ENCODE measurements at regions not wholly inside any gene's neighbourhood (a gene's known extent, or its start where the extent isn't known, plus 50 kb on each side); places are given as distances from the start of the nearest gene placed in this dataset.

DNA sequence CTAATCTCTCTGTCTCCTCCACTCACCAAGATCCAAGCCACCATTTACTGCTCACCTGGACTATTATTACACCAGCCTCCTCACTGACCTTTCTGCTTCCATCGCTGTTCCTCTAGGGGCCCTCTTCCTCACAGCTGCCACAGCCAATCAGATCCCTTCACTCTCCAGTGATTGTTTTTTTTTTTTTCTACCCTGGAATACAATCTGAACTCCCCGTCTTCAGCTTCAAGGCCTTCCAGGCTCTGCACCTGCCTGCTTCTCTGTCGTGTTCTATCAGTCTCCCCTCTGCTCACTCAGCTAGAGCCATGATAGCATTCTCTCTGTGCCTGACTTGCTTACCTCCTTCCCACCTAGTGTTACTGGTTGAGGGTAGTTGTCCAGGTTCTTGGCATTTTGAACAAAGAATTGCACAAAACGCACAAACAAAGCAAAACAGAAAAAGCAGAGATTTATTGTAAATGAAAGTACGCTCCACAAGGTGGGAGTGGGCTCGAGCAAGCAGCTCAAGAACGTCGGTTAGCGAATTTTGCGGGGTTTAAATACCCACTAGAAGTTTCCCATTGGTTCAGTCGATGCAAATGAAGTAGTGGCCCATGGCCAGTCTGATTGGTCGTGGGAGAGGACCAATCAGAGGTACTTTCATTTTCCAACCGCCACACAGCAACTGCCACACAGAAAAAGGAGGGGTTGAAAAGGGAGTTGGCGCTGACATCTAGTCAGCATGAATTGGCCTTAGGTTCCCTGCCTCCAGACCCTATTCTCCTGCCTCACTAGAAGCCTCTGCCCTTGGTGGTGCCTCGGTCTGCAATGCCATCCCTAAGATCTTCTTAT, 188.9 kb downstream of the TLE3 start:
- TF ChIP-seq, protein P1, sequence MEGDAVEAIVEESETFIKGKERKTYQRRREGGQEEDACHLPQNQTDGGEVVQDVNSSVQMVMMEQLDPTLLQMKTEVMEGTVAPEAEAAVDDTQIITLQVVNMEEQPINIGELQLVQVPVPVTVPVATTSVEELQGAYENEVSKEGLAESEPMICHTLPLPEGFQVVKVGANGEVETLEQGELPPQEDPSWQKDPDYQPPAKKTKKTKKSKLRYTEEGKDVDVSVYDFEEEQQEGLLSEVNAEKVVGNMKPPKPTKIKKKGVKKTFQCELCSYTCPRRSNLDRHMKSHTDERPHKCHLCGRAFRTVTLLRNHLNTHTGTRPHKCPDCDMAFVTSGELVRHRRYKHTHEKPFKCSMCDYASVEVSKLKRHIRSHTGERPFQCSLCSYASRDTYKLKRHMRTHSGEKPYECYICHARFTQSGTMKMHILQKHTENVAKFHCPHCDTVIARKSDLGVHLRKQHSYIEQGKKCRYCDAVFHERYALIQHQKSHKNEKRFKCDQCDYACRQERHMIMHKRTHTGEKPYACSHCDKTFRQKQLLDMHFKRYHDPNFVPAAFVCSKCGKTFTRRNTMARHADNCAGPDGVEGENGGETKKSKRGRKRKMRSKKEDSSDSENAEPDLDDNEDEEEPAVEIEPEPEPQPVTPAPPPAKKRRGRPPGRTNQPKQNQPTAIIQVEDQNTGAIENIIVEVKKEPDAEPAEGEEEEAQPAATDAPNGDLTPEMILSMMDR (IDR thresholded peaks at IDR 0.05), result no peak
- no peak for TF ChIP-seq EP300 (IDR thresholded peaks at IDR 0.05)
- TF ChIP-seq POLR2A (IDR thresholded peaks at IDR 0.05), result no peak
- Histone ChIP-seq H3K4me1 (no peaks in the 10 kb centered on the region), H3K4me3 (no peak overlapping the region), H3K36me3 (no peaks in the 10 kb centered on the region), H3K9me3 (no peaks in the 10 kb centered on the region), H3K27ac (no peak overlapping the region), H3K27me3 (no peaks in the 10 kb centered on the region)
- DNase-seq (ENCODE audit: low spot score in 2 of 2), result no peak
- WGBS, 2 donors, result 84 to 86% methylated on average over 15 of the region's 15 CpGs

DNA sequence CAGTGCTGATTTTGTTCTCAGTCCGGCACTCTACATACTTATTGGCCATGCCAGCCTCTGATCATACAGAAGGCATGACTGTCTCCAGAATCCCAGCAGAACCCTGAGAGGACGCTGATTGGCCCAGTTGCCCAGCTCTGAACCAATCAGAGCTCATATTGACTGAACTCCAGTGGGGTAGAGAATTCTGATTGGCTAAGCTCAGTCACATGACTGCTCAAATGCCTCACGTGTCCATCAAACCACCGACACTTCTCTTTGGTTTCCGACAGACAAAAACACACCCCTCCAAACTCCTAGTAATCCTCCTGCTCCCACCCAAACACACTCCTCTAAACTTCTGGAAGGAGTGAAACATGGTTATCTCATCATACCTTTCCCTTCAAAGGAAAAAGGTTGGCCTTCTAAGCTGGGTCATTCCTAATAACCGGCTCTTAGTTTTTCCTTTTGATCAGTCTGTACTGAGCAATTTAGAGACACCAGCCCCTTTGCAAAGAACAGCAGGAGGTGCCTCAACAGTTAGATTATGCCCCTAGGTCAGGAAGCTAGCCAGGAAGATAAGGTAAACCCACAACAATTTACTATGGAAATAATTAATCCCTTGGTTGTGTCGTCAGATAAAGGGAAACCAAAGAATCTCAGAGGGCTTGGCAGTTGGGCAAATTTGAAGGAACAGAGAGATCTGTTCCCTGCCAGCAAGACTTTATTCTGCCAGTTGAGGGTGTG, 187.8 kb downstream of the TLE3 start:
- DNase-seq (ENCODE audit: low spot score in 2 of 2), result no peak
- no peaks in the 10 kb centered on the region for H3K4me1 ChIP-seq
- no peak for TF ChIP-seq POLR2A (IDR thresholded peaks at IDR 0.05)
- TF ChIP-seq EP300 (IDR thresholded peaks at IDR 0.05), result no peak
- TF ChIP-seq, protein P1 (IDR thresholded peaks at IDR 0.05), result no peak
- no peak overlapping the region for H3K27ac ChIP-seq
- H3K4me3 ChIP-seq, result no peak overlapping the region
- no peaks in the 10 kb centered on the region for H3K9me3 ChIP-seq
- WGBS, 2 donors, result 71 to 78% methylated on average over 7 of the region's 7 CpGs
- no peaks in the 10 kb centered on the region for H3K36me3 ChIP-seq
- H3K27me3 ChIP-seq, result no peaks in the 10 kb centered on the region

DNA sequence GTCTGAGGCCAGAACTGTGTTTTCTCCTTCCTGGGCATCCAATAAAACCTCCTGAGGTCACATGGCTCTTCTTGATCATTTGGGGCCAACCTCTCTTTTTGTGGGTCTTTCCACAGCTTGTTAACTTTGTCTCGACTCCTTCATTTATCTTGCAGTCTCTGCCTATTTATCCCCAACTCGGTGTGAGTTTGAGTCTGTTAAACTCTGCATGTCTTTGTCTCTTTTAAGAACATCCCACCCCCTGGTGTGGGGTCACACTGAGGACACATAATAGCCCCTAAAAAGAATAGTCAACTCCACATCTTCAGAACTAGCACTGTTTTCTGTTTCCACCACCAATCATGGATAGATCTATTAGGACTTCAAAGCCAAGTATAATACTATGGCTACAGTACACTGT, 187.2 kb downstream of the TLE3 start:
- Histone ChIP-seq H3K27me3 (no peaks in the 10 kb centered on the region), H3K36me3 (no peaks in the 10 kb centered on the region), H3K4me1 (no peaks in the 10 kb centered on the region), H3K4me3 (no peak overlapping the region), H3K9me3 (no peaks in the 10 kb centered on the region), H3K27ac (no peak overlapping the region)
- TF ChIP-seq EP300 (IDR thresholded peaks at IDR 0.05), result no peak
- TF ChIP-seq, protein P1 (IDR thresholded peaks at IDR 0.05), result no peak
- no peak for TF ChIP-seq POLR2A (IDR thresholded peaks at IDR 0.05)
- no peak for DNase-seq (ENCODE audit: low spot score in 2 of 2)
- 60 to 61% methylated on average over 2 of the region's 2 CpGs for WGBS, 2 donors

DNA sequence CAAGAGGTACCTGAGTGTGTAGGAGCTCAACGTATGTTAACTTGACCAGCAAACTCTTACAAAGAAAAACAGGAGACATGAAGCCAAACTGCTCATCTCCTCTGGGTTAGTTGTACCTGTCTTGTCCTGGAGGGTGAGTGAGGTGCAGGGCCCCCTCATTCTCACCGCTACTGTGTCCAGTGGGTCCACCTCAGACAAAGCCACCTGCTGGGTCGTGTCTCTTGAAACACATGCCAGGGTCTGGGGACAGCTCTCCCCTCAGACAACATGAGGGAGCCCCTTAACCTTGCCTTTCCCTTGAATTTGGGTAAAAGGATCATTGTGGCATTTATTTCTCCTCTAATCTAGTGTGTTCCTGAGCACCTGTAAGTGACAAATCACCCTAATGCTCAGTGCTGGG, 185.6 kb downstream of the TLE3 start:
- Histone ChIP-seq H3K4me1 (no peaks in the 10 kb centered on the region), H3K27me3 (no peaks in the 10 kb centered on the region), H3K36me3 (no peaks in the 10 kb centered on the region), H3K4me3 (no peak overlapping the region), H3K9me3 (no peaks in the 10 kb centered on the region), H3K27ac (no peak overlapping the region)
- no peak for DNase-seq (ENCODE audit: low spot score in 2 of 2)
- 86 to 91% methylated on average over 3 of the region's 3 CpGs for WGBS, 2 donors
- TF ChIP-seq EP300 (IDR thresholded peaks at IDR 0.05) (no peak), POLR2A (IDR thresholded peaks at IDR 0.05) (no peak)
- TF ChIP-seq, protein P1 (IDR thresholded peaks at IDR 0.05), result no peak

DNA sequence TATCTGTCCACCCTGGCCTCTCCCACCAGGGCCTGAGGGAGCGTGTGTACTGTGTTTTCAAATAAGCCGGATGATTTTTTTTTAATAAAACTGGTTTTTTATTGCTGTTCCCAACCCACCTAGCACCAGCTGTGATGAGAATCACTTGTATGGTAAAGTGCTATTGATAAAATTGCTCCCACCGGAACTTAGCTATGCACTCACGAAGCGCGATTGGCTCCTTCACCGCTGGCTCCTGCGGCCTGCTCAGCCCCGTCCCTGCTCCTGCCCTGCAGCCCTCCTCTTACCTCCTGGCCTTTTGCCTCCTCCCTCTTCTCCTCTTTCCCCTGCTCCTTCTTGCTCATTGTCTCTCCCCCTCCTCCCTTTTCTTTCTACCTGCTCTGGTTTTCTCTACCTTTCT, 183.7 kb downstream of the TLE3 start:
- DNase-seq (ENCODE audit: low spot score in 2 of 2), result no peak
- H3K36me3 ChIP-seq, result no peaks in the 10 kb centered on the region
- WGBS, 2 donors, result 68 to 72% methylated on average over 9 of the region's 9 CpGs
- H3K4me1 ChIP-seq, result no peaks in the 10 kb centered on the region
- TF ChIP-seq EP300 (IDR thresholded peaks at IDR 0.05), result no peak
- TF ChIP-seq POLR2A (IDR thresholded peaks at IDR 0.05), result no peak
- TF ChIP-seq, protein P1 (IDR thresholded peaks at IDR 0.05), result no peak
- H3K4me3 ChIP-seq, result no peak overlapping the region
- no peak overlapping the region for H3K27ac ChIP-seq
- no peaks in the 10 kb centered on the region for H3K27me3 ChIP-seq
- no peaks in the 10 kb centered on the region for H3K9me3 ChIP-seq

Measured in tibial nerve (tissue), 4 donors.